ENCODE measurements at regions not wholly inside any gene's neighbourhood (a gene's known extent, or its start where the extent isn't known, plus 50 kb on each side); places are given as distances from the start of the nearest gene placed in this dataset.

GRCh38 chr18:40420675-40421074 lies 1534.4 kb upstream of the PIK3C3 start:
- TF ChIP-seq POLR2AphosphoS5 (IDR thresholded peaks at IDR 0.05), result no peak
- TF ChIP-seq POLR2A (IDR thresholded peaks at IDR 0.05), result no peak
- TF ChIP-seq CTCF (IDR thresholded peaks at IDR 0.05), result no peak

Data from sigmoid colon (tissue), 4 donors.